K562 (cell line): ENCODE measurements at regions not wholly inside any gene's neighbourhood (a gene's known extent, or its start where the extent isn't known, plus 50 kb on each side); places are given as distances from the start of the nearest gene placed in this dataset.

Experiments used
- ATAC-seq: fragments of 200-7000 bp; cut with Tn5 transposase; 3 replicates; pipeline ENCODE4 v1.9.1; 2020; ENCODE audit warnings: moderate library complexity
- BruUV-seq: library from RNA; stranded (reverse); fragments of 400-500 nt; replicated peaks from 2 replicates; lab custom pipeline; 2021; lab: Mats Ljungman, UMichigan
- CTCF ChIA-PET: fragments of 300-600 bp; formaldehyde crosslinking; extraction: SDS; loops from one replicate; lab custom pipeline; 2021; ENCODE audit warnings: low intra/inter-chr PET ratio; lab: Yijun Ruan, JAX
- POLR2A ChIA-PET: fragments of 300-600, 350-650 bp; sonication (Branson Sonifier 250); formaldehyde crosslinking; extraction: SDS; loops from one replicate; lab custom pipeline; 2021; ENCODE audit warnings: antibody characterized with exemption, inconsistent platforms; lab: Yijun Ruan, JAX
- DNase-seq, 4 experiments: peaks; one replicate each; pipeline versions ENCODE4 v3.0.0 to v3.0.0-alpha.2; 2011 to 2018; ENCODE audit warnings: low spot score in 3 of 4, mixed read lengths in 3 of 4; ENCODE audit errors: extremely low read depth in 1 of 4
- FAIRE-seq: peaks from 2 replicates; lab custom pipeline; 2011; peaks lifted over from hg19 to GRCh38; lab: Jason Lieb, UNC
- H2AFZ ChIP-seq: 2 replicates; pipeline ENCODE4 v1.6.0; 2011; ENCODE audit warnings: low read depth, low read length, control low read depth, inconsistent platforms
- H3K27ac ChIP-seq: fragments of 200-600 bp; 3 replicates; pipeline ENCODE4 v1.8.0; 2011; ENCODE audit warnings: low read depth, mild to moderate bottlenecking, control low read depth, inconsistent platforms, low read length, moderate library complexity, mixed read lengths; ENCODE audit errors: extremely low read depth
- H3K27me3 ChIP-seq, 2 experiments: fragments of 300-600 bp in 1 of 2; 2 replicates in 1 of 2; 3 replicates in 1 of 2; pipeline versions ENCODE4 v1.6.0 to v1.8.0; 2011; ENCODE audit warnings: inconsistent platforms in 2 of 2, low read length in 2 of 2, mild to moderate bottlenecking in 1 of 2, mixed read lengths in 1 of 2, moderate library complexity in 1 of 2; ENCODE audit not compliant: control insufficient read depth in 2 of 2, insufficient read depth in 2 of 2
- H3K36me3 ChIP-seq: fragments of 300-600 bp; 3 replicates; pipeline ENCODE4 v1.8.0; 2011; ENCODE audit warnings: mild to moderate bottlenecking, low read length, inconsistent platforms; ENCODE audit not compliant: control insufficient read depth, insufficient read depth
- H3K4me1 ChIP-seq, 2 experiments: fragments of 200-600 bp in 1 of 2; replicated peaks in 1 of 2; 2 replicates in 1 of 2; 3 replicates in 1 of 2; pipeline versions ENCODE4 v1.5.1 to v1.8.0; 2011; ENCODE audit warnings: inconsistent platforms in 2 of 2, low read length in 2 of 2, mild to moderate bottlenecking in 1 of 2, mixed read lengths in 1 of 2, moderate library complexity in 1 of 2; ENCODE audit not compliant: control insufficient read depth in 2 of 2, insufficient read depth in 2 of 2
- H3K4me2 ChIP-seq: 2 replicates; pipeline ENCODE4 v1.6.1; 2011; ENCODE audit warnings: low read length, control low read depth, inconsistent platforms, mixed read lengths; ENCODE audit not compliant: insufficient read depth
- H3K4me3 ChIP-seq: fragments of 200-600 bp; sonication (generic), shearing (Covaris generic); 2 replicates; pipeline ENCODE4 v1.5.1; 2016; ENCODE audit warnings: control low read depth, inconsistent platforms
- H3K79me2 ChIP-seq: fragments of 200-600 bp; 3 replicates; pipeline ENCODE4 v1.8.0; 2011; ENCODE audit warnings: low read length, inconsistent platforms; ENCODE audit not compliant: control insufficient read depth, insufficient read depth
- H3K9ac ChIP-seq, 2 experiments: 2 replicates each; pipeline versions ENCODE4 v1.6.0 to v1.6.1; 2011; ENCODE audit warnings: low read depth in 2 of 2, low read length in 2 of 2, control low read depth in 1 of 2, inconsistent platforms in 1 of 2, mild to moderate bottlenecking in 1 of 2, mixed read lengths in 1 of 2; ENCODE audit not compliant: insufficient read depth in 1 of 2
- H3K9me1 ChIP-seq: one replicate; pipeline ENCODE4 v1.6.0; 2011; ENCODE audit warnings: inconsistent platforms, mild to moderate bottlenecking, low read length, moderate library complexity; ENCODE audit not compliant: control insufficient read depth, insufficient read depth
- H3K9me3 ChIP-seq: replicated peaks from 2 replicates; pipeline ENCODE4 v1.5.1; 2011; ENCODE audit warnings: low read depth, low read length, inconsistent platforms; ENCODE audit not compliant: control insufficient read depth, insufficient read depth
- H4K20me1 ChIP-seq: replicated peaks from 2 replicates; pipeline ENCODE4 v1.6.1; 2011; ENCODE audit warnings: low read length, inconsistent platforms, mixed read lengths; ENCODE audit not compliant: control insufficient read depth, insufficient read depth
- ATF1 ChIP-seq, 2 experiments: fragments of 450-650 bp in 1 of 2; IDR thresholded peaks; 2 replicates each; pipeline ENCODE4 v1.6.1; 2016; ENCODE audit warnings: missing compliant biosample characterization in 1 of 2, missing genetic modification characterization in 1 of 2
- BRF1 ChIP-seq: IDR thresholded peaks from 3 replicates; pipeline ENCODE4 v1.6.1; 2011; ENCODE audit warnings: borderline replicate concordance, mild to moderate bottlenecking; ENCODE audit not compliant: insufficient read length; ENCODE audit errors: extremely low read depth
- EZH2 ChIP-seq: IDR thresholded peaks from 2 replicates; pipeline ENCODE4 v1.6.1; 2012; ENCODE audit warnings: low read depth, mild to moderate bottlenecking, inconsistent platforms, low read length, borderline replicate concordance
- FOXK1 ChIP-seq: sonication (generic); formaldehyde crosslinking; IDR thresholded peaks from 2 replicates; pipeline ENCODE4 v1.8.0; 2022; ENCODE audit warnings: missing genetic modification reagents, mild to moderate bottlenecking, borderline replicate concordance
- HNRNPL ChIP-seq: fragments of 200-400 bp; formaldehyde crosslinking; IDR thresholded peaks from 2 replicates; pipeline ENCODE4 v1.6.1; 2017; ENCODE audit warnings: low read depth, mild to moderate bottlenecking, low read length
- MTA2 ChIP-seq: fragments of 450-650 bp; IDR thresholded peaks from 2 replicates; pipeline ENCODE4 v1.6.1; 2016; ENCODE audit warnings: low read depth
- NEUROD1 ChIP-seq: fragments of 150-350 bp; IDR thresholded peaks from 2 replicates; pipeline ENCODE4 v1.6.1; 2014; ENCODE audit warnings: borderline replicate concordance, low read length, low read depth; ENCODE audit not compliant: partially characterized antibody
- POLR2AphosphoS5 ChIP-seq: IDR thresholded peaks from 2 replicates; pipeline ENCODE4 v1.6.1; 2011; ENCODE audit warnings: mild to moderate bottlenecking, low read depth, low read length, moderate library complexity; ENCODE audit not compliant: control insufficient read depth, insufficient read depth
- TRIM28 ChIP-seq: fragments of 450-650 bp; IDR thresholded peaks from 2 replicates; pipeline ENCODE4 v1.6.1; 2017
- ZBTB12 ChIP-seq: fragments of 250-450 bp; sonication (Bioruptor Pico); IDR thresholded peaks from 2 replicates; pipeline ENCODE4 v1.4.0; 2020
- ZNF140 ChIP-seq: fragments of 250-450 bp; sonication (Bioruptor Pico); IDR thresholded peaks from 2 replicates; pipeline ENCODE4 v1.8.0; 2021; ENCODE audit warnings: moderate library complexity, mild to moderate bottlenecking, inconsistent platforms
- ZNF224 ChIP-seq: sonication (generic); formaldehyde crosslinking; IDR thresholded peaks from 2 replicates; pipeline ENCODE4 v1.8.0; 2022; ENCODE audit warnings: mild to moderate bottlenecking, missing genetic modification reagents
- ZNF444 ChIP-seq: fragments of 250-450 bp; sonication (Bioruptor Pico); IDR thresholded peaks from 2 replicates; pipeline ENCODE4 v1.4.0; 2020; ENCODE audit warnings: mild to moderate bottlenecking, moderate library complexity
- ZNF696 ChIP-seq: fragments of 250-450 bp; sonication (Bioruptor Pico); conservative IDR thresholded peaks from 2 replicates; pipeline ENCODE4 v1.4.0; 2020; ENCODE audit warnings: mild to moderate bottlenecking, moderate library complexity
- WGBS: fragments of 100-300 bp; shearing (Covaris generic); methylation state at CpG from one replicate; pipeline ENCODE4 v1.1.6; 2016; ENCODE audit warnings: low coverage, mixed read lengths; ENCODE audit not compliant: insufficient coverage; ENCODE audit errors: missing lambda C conversion rate; 5-methylcytosine and 5-hydroxymethylcytosine counted together
- in situ Hi-C: fragments of 300-500 bp; cut with MboI; formaldehyde crosslinking; loops from 4 replicates; pipeline ENCODE4 v1.15.0; 2018; ENCODE audit warnings: inconsistent platforms, mixed read lengths
- intact Hi-C: fragments of 100-400 bp; cut with micrococcal nuclease; formaldehyde crosslinking; loops from 2 replicates; pipeline ENCODE4 v1.14.2; 2022

GRCh38 chr5:103489307-103489706 is 73.3 kb downstream of the NUDT12 start:
- Histone ChIP-seq H3K36me3 (no peaks in the 10 kb centered on the region), H3K9me3 (no peaks in the 10 kb centered on the region), H3K4me2 (no peak overlapping the region), H3K9me1 (no peaks in the 10 kb centered on the region), H3K79me2 (no peaks in the 10 kb centered on the region), H3K4me3 (no peak overlapping the region), H3K27ac (no peak overlapping the region), H3K4me1 (no peaks in the 10 kb centered on the region), H2AFZ (no peak overlapping the region), H4K20me1 (no peaks in the 10 kb centered on the region), H3K9ac (no peak overlapping the region), H3K27me3 (peaks cover 0 to 12% of the 10 kb centered on the region in 2 experiments; a peak in 2 of 5 replicates)
- no peak for TF ChIP-seq EZH2
- no peak for TF ChIP-seq ATF1 (CRISPR knock-in tag; IDR thresholded peaks at IDR 0.05)
- TF ChIP-seq ATF1 (tag; IDR thresholded peaks at IDR 0.05): no peak
- no peak for TF ChIP-seq ZNF224 (CRISPR knock-in tag)
- TF ChIP-seq HNRNPL: no peak
- no peak for TF ChIP-seq ZNF140
- no peak for TF ChIP-seq ZNF696
- no peak for TF ChIP-seq ZNF444 (CRISPR knock-in tag)
- no peak for TF ChIP-seq FOXK1 (CRISPR knock-in tag)
- no peak for TF ChIP-seq ZBTB12 (CRISPR knock-in tag)
- TF ChIP-seq BRF1: no peak
- TF ChIP-seq MTA2: no peak
- TF ChIP-seq TRIM28: no peak
- TF ChIP-seq NEUROD1: no peak
- no peak for TF ChIP-seq POLR2AphosphoS5
- intact Hi-C loops: no loop called here
- no TSS peak for BruUV-seq
- ChIA-PET CTCF (no interaction called here), POLR2A (no interaction called here)
- no peak for ATAC-seq
- in situ Hi-C loops: loop anchor here (25.0 kb wide), 1 partner anchor 952 kb away; no protein-coding TSS in a partner anchor
- 0% methylated on average over 2 of the region's 2 CpGs for WGBS
- no peak for FAIRE-seq
- DNase-seq: no peak
